Cardiac fibroblast (primary cell): ENCODE measurements at regions not wholly inside any gene's neighbourhood (a gene's known extent, or its start where the extent isn't known, plus 50 kb on each side); places are given as distances from the start of the nearest gene placed in this dataset.

ENCODE experiments used
- DNase-seq, 2 donors: peaks; one replicate each; pipeline versions ENCODE4 v3.0.0 to v3.0.0-alpha.2; 2010; ENCODE audit warnings: low read depth in 2 of 2
- H3K4me3 ChIP-seq, 2 donors: replicated peaks in 1 of 2; 1 replicate in 1 of 2; 2 replicates in 1 of 2; pipeline ENCODE4 v1.5.1; 2011; ENCODE audit warnings: low read depth in 2 of 2, low read length in 2 of 2, mild to moderate bottlenecking in 2 of 2, moderate library complexity in 1 of 2
- CTCF ChIP-seq: IDR thresholded peaks from one replicate; pipeline ENCODE4 v1.5.1; 2011; ENCODE audit warnings: low read depth, mild to moderate bottlenecking, low read length, inconsistent platforms

GRCh38 chr15:25242957-25243799 lies 195.6 kb downstream of the UBE3A start:
- DNase-seq: no peak
- H3K4me3 ChIP-seq: no peak overlapping the region
- TF ChIP-seq CTCF: no peak

GRCh38 chr15:25243800-25244097 lies 195.1 kb downstream of the UBE3A start:
- H3K4me3 ChIP-seq: no peak overlapping the region
- no peak for DNase-seq
- no peak for TF ChIP-seq CTCF

GRCh38 chr15:25244731-25245585 lies 193.9 kb downstream of the UBE3A start:
- H3K4me3 ChIP-seq: no peak overlapping the region
- DNase-seq: no peak
- TF ChIP-seq CTCF: no peak

GRCh38 chr15:25245801-25246622 lies 192.8 kb downstream of the UBE3A start:
- TF ChIP-seq CTCF: no peak
- no peak for DNase-seq
- no peak overlapping the region for H3K4me3 ChIP-seq

GRCh38 chr15:25246641-25247406 lies 192.0 kb downstream of the UBE3A start:
- DNase-seq: no peak
- H3K4me3 ChIP-seq: no peak overlapping the region
- no peak for TF ChIP-seq CTCF
